ENCODE measurements at regions not wholly inside any gene's neighbourhood (a gene's known extent, or its start where the extent isn't known, plus 50 kb on each side); places are given as distances from the start of the nearest gene placed in this dataset.

DNA sequence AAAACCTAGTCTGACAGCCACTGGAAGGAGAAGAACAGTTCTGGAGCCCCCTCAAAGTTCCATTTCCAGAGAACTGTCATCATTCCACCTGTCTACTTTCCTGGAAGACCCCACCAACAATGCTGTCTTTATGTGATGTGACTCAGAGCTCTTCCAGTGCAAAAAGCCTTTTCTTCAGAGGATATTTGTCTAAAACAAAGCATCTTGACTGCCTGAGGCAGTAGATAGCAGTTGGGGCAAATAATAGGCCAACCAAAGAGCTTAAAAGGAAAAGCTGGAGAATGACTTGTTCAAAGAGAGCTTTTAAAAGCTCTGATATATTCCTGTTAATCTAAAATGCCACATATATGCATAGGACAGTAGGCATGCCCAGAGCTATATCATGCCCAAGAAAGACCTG, 62.6 kb downstream of the MIS18A start:
- no peaks in the 10 kb centered on the region for H3K4me1 ChIP-seq
- H3K9me3 ChIP-seq: peaks cover 0 to 5% (median 2%) of the 10 kb centered on the region in 4 donors
- H3K27ac ChIP-seq (replicated peaks in 1 of 4): no peak overlapping the region
- no peaks in the 10 kb centered on the region for H3K36me3 ChIP-seq
- H3K27me3 ChIP-seq: no peaks in the 10 kb centered on the region
- no peak for DNase-seq (ENCODE audit: extremely low spot score)
- no peak overlapping the region for H3K4me3 ChIP-seq
- intact Hi-C loops (cut with DNase I): no loop called here
- TF ChIP-seq, protein P1, sequence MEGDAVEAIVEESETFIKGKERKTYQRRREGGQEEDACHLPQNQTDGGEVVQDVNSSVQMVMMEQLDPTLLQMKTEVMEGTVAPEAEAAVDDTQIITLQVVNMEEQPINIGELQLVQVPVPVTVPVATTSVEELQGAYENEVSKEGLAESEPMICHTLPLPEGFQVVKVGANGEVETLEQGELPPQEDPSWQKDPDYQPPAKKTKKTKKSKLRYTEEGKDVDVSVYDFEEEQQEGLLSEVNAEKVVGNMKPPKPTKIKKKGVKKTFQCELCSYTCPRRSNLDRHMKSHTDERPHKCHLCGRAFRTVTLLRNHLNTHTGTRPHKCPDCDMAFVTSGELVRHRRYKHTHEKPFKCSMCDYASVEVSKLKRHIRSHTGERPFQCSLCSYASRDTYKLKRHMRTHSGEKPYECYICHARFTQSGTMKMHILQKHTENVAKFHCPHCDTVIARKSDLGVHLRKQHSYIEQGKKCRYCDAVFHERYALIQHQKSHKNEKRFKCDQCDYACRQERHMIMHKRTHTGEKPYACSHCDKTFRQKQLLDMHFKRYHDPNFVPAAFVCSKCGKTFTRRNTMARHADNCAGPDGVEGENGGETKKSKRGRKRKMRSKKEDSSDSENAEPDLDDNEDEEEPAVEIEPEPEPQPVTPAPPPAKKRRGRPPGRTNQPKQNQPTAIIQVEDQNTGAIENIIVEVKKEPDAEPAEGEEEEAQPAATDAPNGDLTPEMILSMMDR (IDR thresholded peaks at IDR 0.05): no peak
- no peak for TF ChIP-seq POLR2AphosphoS5 (IDR thresholded peaks at IDR 0.05)
- TF ChIP-seq EP300 (IDR thresholded peaks at IDR 0.05): no peak
- no peak for TF ChIP-seq POLR2A (IDR thresholded peaks at IDR 0.05; ENCODE audit: low read depth)

DNA sequence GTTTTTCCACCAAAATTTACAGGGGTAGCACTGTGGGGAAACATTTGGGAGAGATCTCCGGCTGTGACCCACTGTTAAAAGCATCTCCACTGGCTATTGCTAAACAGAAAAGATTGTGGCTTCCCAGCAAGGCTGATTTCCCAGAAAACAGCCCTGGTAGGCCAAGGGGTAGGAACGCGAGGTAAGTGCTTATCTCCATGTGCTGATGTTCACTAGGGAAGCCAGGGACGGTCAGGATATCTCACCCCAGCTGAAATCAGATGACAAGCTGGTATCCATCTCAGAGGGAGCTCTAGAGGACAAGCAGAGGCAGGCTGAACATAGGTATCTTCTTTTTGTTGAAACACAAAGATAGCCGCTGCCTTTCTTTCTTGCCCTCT, 63.6 kb downstream of the MIS18A start:
- H3K27ac ChIP-seq (replicated peaks in 1 of 4): no peak overlapping the region
- WGBS: 75% methylated on average over 5 of the region's 5 CpGs
- TF ChIP-seq EP300 (IDR thresholded peaks at IDR 0.05): no peak
- TF ChIP-seq, protein P1 (IDR thresholded peaks at IDR 0.05): no peak
- TF ChIP-seq POLR2A (IDR thresholded peaks at IDR 0.05; ENCODE audit: low read depth): no peak
- no peak for TF ChIP-seq POLR2AphosphoS5 (IDR thresholded peaks at IDR 0.05)
- no peaks in the 10 kb centered on the region for H3K4me1 ChIP-seq
- DNase-seq (ENCODE audit: extremely low spot score): no peak
- H3K36me3 ChIP-seq: no peaks in the 10 kb centered on the region
- H3K27me3 ChIP-seq: no peaks in the 10 kb centered on the region
- no peak overlapping the region for H3K4me3 ChIP-seq
- intact Hi-C loops (cut with DNase I): no loop called here
- peaks cover 0 to 4% (median 0%) of the 10 kb centered on the region in 4 donors for H3K9me3 ChIP-seq

DNA sequence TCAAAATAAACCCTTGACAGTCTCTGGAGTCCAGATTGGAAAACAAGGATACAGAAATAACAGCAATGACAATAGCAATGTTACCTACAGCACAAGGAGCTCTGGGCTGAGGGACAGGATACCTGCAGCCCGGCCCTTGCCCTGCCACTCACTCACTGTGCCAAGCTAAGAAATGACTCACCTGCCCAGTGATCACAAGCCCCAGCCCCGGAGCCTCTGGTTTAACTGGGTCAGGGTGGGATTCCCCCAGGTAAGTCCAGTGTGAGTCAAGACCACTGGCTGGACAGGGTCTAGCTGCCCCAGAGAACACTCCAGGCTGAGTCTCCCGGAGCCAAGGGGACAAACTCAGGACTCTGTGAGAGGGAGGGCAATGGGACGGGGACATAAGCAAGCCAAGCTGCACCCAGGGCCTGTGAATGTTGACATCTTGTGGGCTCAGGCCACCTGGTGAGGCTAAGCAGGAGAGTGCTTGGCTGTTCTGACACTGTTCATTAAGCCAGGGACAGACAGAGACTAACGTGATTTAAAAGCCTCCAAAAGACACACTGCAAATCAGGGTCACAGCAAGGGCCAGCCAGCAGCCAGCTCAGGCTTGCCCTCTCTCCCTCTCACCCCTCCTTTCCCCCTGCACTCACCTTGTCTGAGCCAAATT, 64.1 kb downstream of the MIS18A start:
- Histone ChIP-seq H3K4me3 (no peak overlapping the region), H3K27me3 (no peaks in the 10 kb centered on the region), H3K9me3 (peaks cover 0 to 4% (median 0%) of the 10 kb centered on the region in 4 donors), H3K36me3 (no peaks in the 10 kb centered on the region), H3K27ac (replicated peaks in 1 of 4) (no peak overlapping the region), H3K4me1 (no peaks in the 10 kb centered on the region)
- intact Hi-C loops (cut with DNase I): no loop called here
- DNase-seq (ENCODE audit: extremely low spot score): no peak
- 83% methylated on average over 5 of the region's 5 CpGs for WGBS
- TF ChIP-seq, protein P1 (IDR thresholded peaks at IDR 0.05): no peak
- no peak for TF ChIP-seq POLR2A (IDR thresholded peaks at IDR 0.05; ENCODE audit: low read depth)
- no peak for TF ChIP-seq EP300 (IDR thresholded peaks at IDR 0.05)
- TF ChIP-seq POLR2AphosphoS5 (IDR thresholded peaks at IDR 0.05): no peak

DNA sequence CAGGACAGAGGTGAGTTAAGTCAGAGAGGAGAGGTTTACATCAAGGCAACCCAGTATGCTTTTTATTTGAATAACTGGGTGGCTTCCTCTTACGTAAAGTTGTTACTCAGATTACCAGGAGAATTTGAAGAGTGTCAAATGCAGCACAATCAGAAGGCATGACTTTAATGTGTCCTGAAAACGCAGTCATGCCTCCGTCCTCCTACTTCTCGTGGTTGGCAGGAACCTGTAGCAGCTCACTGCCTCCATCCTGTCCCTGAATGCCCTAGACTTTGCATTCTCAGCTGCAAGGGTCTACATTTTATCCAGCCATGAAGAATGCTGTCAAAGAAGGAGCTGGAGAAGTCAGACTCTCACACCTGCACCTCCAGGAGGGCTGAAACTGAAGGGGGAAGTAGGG, 66.7 kb downstream of the MIS18A start:
- Histone ChIP-seq H3K27me3 (no peaks in the 10 kb centered on the region), H3K4me3 (no peak overlapping the region), H3K36me3 (no peaks in the 10 kb centered on the region), H3K4me1 (no peaks in the 10 kb centered on the region), H3K9me3 (peaks cover 0 to 4% (median 0%) of the 10 kb centered on the region in 4 donors), H3K27ac (replicated peaks in 1 of 4) (no peak overlapping the region)
- intact Hi-C loops (cut with DNase I): no loop called here
- no peak for DNase-seq (ENCODE audit: extremely low spot score)
- 87% methylated on average over 4 of the region's 4 CpGs for WGBS
- TF ChIP-seq EP300 (IDR thresholded peaks at IDR 0.05) (no peak), POLR2AphosphoS5 (IDR thresholded peaks at IDR 0.05) (no peak)

DNA sequence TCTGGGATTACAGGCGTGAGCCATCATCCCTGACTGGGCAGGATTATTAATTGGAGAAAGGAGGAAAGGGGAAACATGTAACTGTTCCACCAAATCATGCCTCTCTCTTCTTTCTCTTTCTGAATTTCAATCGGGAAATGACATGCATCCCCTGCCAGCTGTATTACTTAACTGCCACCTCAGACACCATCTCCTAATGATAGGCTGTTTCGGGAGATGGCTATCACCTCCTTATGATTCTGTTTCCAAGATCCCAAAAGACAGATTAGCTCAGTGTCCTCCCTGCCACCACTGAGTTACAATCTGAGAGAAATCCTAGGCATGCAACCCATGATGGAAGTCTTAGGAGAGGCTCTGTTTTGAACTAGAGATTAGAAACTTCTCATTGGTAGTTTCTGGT, 67.5 kb downstream of the MIS18A start:
- peaks cover 0 to 4% (median 0%) of the 10 kb centered on the region in 4 donors for H3K9me3 ChIP-seq
- no peaks in the 10 kb centered on the region for H3K4me1 ChIP-seq
- intact Hi-C loops (cut with DNase I): no loop called here
- 68% methylated on average over 3 of the region's 3 CpGs for WGBS
- H3K27ac ChIP-seq (replicated peaks in 1 of 4): no peak overlapping the region
- TF ChIP-seq POLR2A (IDR thresholded peaks at IDR 0.05; ENCODE audit: low read depth) (no peak), EP300 (IDR thresholded peaks at IDR 0.05) (no peak), POLR2AphosphoS5 (IDR thresholded peaks at IDR 0.05) (no peak)
- TF ChIP-seq, protein P1 (IDR thresholded peaks at IDR 0.05): no peak
- H3K27me3 ChIP-seq: no peaks in the 10 kb centered on the region
- no peak for DNase-seq (ENCODE audit: extremely low spot score)
- H3K36me3 ChIP-seq: no peaks in the 10 kb centered on the region
- no peak overlapping the region for H3K4me3 ChIP-seq
